ENCODE measurements at regions not wholly inside any gene's neighbourhood (a gene's known extent, or its start where the extent isn't known, plus 50 kb on each side); places are given as distances from the start of the nearest gene placed in this dataset.

DNA sequence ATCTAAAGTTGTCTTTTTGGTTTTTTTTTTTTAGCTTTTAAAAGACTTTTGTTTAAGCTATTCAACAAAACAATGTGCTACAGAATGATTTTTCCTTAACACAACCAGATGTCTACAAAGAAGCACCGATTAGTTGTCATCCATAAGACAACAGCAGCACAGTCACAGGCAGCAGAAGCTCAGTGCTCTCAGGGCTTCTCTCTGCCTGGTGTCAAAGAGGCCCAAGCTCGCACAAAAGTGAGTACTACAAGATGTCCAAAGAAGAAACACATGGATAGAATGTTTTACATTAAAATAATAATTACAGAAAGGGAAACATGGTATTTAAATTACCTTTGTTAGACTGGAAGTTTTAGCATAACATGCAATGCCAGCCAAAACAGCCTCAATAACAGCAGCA, 81.6 kb downstream of the DNAAF9 start:
- FAIRE-seq (no peak), DNase-seq (ENCODE audit: extremely low read depth in 1 of 4, low spot score in 3 of 4) (no peak), ATAC-seq (no peak)
- Histone ChIP-seq H3K9me3 (replicated peaks; ENCODE audit: control insufficient read depth, insufficient read depth, low read depth, low read length) (no peaks in the 10 kb centered on the region), H2AFZ (ENCODE audit: low read depth, low read length) (no peak overlapping the region), H3K4me3 (no peak overlapping the region), H3K9ac (ENCODE audit: insufficient read depth in 1 of 2, low read depth in 2 of 2, low read length in 2 of 2) (no peak overlapping the region), H3K27me3 (ENCODE audit: control insufficient read depth in 2 of 2, insufficient read depth in 2 of 2, low read length in 2 of 2) (no peaks in the 10 kb centered on the region), H3K27ac (ENCODE audit: extremely low read depth, low read depth, low read length) (no peak overlapping the region), H3K4me1 (replicated peaks in 1 of 2; ENCODE audit: control insufficient read depth in 2 of 2, insufficient read depth in 2 of 2, low read length in 2 of 2) (no peaks in the 10 kb centered on the region; a peak in 1 of 5 replicates), H3K4me2 (ENCODE audit: insufficient read depth, low read length) (no peak overlapping the region), H3K79me2 (ENCODE audit: control insufficient read depth, insufficient read depth, low read length) (no peaks in the 10 kb centered on the region), H4K20me1 (replicated peaks; ENCODE audit: control insufficient read depth, insufficient read depth, low read length) (no peaks in the 10 kb centered on the region; the same call in 1 of the 2 replicates), H3K9me1 (ENCODE audit: control insufficient read depth, insufficient read depth, low read length) (no peaks in the 10 kb centered on the region), H3K36me3 (ENCODE audit: control insufficient read depth, insufficient read depth, low read length) (no peaks in the 10 kb centered on the region)
- in situ Hi-C loops (cut with MboI) (no loop called here), intact Hi-C loops (cut with micrococcal nuclease) (no loop called here)
- WGBS (ENCODE audit: insufficient coverage, low coverage, missing lambda C conversion rate) = 59% methylated on average over 2 of the region's 2 CpGs
- BruUV-seq (replicated peaks) = no TSS peak
- TF ChIP-seq EP400 (IDR thresholded peaks at IDR 0.05) (no peak), TEAD2 (tag; IDR thresholded peaks at IDR 0.05) (no peak), POLR3A (IDR thresholded peaks at IDR 0.05; ENCODE audit: borderline replicate concordance, extremely low read depth, insufficient read depth, insufficient read length) (no peak), ZNF174 (CRISPR knock-in tag; IDR thresholded peaks at IDR 0.05) (no peak), TRIM24 (IDR thresholded peaks at IDR 0.05) (no peak), CEBPG (CRISPR knock-in tag; IDR thresholded peaks at IDR 0.05) (no peak), CEBPG (tag; conservative IDR thresholded peaks at IDR 0.05 in 1 of 2, IDR thresholded peaks at IDR 0.05 in 1 of 2) (no peak), KHSRP (IDR thresholded peaks at IDR 0.05) (no peak), HSF4 (CRISPR knock-in tag; IDR thresholded peaks at IDR 0.05; ENCODE audit: borderline replicate concordance) (no peak), SPI1 (IDR thresholded peaks at IDR 0.05; ENCODE audit: borderline replicate concordance, low read depth, low read length) (no peak)
- TF ChIP-seq, protein P1, sequence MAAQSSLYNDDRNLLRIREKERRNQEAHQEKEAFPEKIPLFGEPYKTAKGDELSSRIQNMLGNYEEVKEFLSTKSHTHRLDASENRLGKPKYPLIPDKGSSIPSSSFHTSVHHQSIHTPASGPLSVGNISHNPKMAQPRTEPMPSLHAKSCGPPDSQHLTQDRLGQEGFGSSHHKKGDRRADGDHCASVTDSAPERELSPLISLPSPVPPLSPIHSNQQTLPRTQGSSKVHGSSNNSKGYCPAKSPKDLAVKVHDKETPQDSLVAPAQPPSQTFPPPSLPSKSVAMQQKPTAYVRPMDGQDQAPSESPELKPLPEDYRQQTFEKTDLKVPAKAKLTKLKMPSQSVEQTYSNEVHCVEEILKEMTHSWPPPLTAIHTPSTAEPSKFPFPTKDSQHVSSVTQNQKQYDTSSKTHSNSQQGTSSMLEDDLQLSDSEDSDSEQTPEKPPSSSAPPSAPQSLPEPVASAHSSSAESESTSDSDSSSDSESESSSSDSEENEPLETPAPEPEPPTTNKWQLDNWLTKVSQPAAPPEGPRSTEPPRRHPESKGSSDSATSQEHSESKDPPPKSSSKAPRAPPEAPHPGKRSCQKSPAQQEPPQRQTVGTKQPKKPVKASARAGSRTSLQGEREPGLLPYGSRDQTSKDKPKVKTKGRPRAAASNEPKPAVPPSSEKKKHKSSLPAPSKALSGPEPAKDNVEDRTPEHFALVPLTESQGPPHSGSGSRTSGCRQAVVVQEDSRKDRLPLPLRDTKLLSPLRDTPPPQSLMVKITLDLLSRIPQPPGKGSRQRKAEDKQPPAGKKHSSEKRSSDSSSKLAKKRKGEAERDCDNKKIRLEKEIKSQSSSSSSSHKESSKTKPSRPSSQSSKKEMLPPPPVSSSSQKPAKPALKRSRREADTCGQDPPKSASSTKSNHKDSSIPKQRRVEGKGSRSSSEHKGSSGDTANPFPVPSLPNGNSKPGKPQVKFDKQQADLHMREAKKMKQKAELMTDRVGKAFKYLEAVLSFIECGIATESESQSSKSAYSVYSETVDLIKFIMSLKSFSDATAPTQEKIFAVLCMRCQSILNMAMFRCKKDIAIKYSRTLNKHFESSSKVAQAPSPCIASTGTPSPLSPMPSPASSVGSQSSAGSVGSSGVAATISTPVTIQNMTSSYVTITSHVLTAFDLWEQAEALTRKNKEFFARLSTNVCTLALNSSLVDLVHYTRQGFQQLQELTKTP (IDR thresholded peaks at IDR 0.05; ENCODE audit: low read depth in 1 of 2, partially characterized antibody in 2 of 2) = no peak
- TF ChIP-seq, protein P2, sequence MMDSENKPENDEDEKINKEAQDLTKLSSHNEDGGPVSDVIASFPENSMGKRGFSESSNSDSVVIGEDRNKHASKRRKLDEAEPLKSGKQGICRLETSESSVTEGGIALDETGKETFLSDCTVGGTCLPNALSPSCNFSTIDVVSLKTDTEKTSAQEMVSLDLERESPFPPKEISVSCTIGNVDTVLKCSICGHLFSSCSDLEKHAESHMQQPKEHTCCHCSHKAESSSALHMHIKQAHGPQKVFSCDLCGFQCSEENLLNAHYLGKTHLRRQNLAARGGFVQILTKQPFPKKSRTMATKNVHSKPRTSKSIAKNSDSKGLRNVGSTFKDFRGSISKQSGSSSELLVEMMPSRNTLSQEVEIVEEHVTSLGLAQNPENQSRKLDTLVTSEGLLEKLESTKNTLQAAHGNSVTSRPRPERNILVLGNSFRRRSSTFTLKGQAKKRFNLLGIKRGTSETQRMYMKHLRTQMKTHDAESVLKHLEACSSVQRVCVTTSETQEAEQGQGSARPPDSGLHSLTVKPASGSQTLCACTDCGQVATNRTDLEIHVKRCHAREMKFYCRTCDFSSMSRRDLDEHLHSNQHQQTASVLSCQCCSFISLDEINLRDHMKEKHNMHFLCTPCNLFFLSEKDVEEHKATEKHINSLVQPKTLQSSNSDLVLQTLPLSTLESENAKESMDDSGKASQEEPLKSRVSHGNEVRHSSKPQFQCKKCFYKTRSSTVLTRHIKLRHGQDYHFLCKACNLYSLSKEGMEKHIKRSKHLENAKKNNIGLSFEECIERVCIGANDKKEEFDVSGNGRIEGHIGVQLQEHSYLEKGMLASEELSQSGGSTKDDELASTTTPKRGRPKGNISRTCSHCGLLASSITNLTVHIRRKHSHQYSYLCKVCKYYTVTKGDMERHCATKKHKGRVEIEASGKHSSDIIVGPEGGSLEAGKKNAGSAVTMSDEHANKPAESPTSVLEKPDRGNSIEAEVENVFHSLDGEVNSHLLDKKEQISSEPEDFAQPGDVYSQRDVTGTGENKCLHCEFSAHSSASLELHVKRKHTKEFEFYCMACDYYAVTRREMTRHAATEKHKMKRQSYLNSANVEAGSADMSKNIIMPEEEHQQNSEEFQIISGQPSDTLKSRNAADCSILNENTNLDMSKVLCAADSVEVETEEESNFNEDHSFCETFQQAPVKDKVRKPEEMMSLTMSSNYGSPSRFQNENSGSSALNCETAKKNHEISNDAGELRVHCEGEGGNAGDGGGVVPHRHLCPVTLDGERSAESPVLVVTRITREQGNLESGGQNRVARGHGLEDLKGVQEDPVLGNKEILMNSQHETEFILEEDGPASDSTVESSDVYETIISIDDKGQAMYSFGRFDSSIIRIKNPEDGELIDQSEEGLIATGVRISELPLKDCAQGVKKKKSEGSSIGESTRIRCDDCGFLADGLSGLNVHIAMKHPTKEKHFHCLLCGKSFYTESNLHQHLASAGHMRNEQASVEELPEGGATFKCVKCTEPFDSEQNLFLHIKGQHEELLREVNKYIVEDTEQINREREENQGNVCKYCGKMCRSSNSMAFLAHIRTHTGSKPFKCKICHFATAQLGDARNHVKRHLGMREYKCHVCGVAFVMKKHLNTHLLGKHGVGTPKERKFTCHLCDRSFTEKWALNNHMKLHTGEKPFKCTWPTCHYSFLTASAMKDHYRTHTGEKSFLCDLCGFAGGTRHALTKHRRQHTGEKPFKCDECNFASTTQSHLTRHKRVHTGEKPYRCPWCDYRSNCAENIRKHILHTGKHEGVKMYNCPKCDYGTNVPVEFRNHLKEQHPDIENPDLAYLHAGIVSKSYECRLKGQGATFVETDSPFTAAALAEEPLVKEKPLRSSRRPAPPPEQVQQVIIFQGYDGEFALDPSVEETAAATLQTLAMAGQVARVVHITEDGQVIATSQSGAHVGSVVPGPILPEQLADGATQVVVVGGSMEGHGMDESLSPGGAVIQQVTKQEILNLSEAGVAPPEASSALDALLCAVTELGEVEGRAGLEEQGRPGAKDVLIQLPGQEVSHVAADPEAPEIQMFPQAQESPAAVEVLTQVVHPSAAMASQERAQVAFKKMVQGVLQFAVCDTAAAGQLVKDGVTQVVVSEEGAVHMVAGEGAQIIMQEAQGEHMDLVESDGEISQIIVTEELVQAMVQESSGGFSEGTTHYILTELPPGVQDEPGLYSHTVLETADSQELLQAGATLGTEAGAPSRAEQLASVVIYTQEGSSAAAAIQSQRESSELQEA (IDR thresholded peaks at IDR 0.05; ENCODE audit: low read depth) = no peak
- CTCF ChIA-PET (ENCODE audit: low intra/inter-chr PET ratio) = no interaction called here
- POLR2A ChIA-PET = no interaction called here
